Activated naive CD4-positive, alpha-beta T cell treated with anti-CD3 and anti-CD28 coated beads for 36 hours (primary cell): ENCODE measurements at regions not wholly inside any gene's neighbourhood (a gene's known extent, or its start where the extent isn't known, plus 50 kb on each side); places are given as distances from the start of the nearest gene placed in this dataset.

Experiments used
- CTCF ChIA-PET: fragments of 350-600 bp; sonication (Branson Sonifier 250); formaldehyde crosslinking; loops from one replicate; lab custom pipeline; 2021; ENCODE audit warnings: antibody characterized with exemption; lab: Charles Lee
- DNase-seq: peaks from one replicate; pipeline ENCODE4 v3.0.0-alpha.2; 2020
- H3K27ac Mint-ChIP-seq: one replicate; pipeline ENCODE4 v1.8.0; 2021; ENCODE audit warnings: mild to moderate bottlenecking, mixed read lengths
- H3K27me3 Mint-ChIP-seq: one replicate; pipeline ENCODE4 v1.8.0; 2021; ENCODE audit warnings: low read depth, mixed read lengths
- H3K36me3 Mint-ChIP-seq: one replicate; pipeline ENCODE4 v1.8.0; 2021; ENCODE audit warnings: low read depth, mixed read lengths
- H3K4me1 Mint-ChIP-seq: one replicate; pipeline ENCODE4 v1.8.0; 2021; ENCODE audit warnings: low read depth, mixed read lengths
- H3K4me3 Mint-ChIP-seq: one replicate; pipeline ENCODE4 v1.8.0; 2021; ENCODE audit warnings: mild to moderate bottlenecking, moderate library complexity, mixed read lengths
- H3K9me3 Mint-ChIP-seq: one replicate; pipeline ENCODE4 v1.8.0; 2021; ENCODE audit warnings: mixed read lengths
- intact Hi-C: fragments of 100-400 bp; cut with micrococcal nuclease; formaldehyde crosslinking; loops from one replicate; pipeline ENCODE4 v1.15.1; 2023

- intact Hi-C loops, result no loop called here
- Mint-ChIP-seq H3K36me3 (no peaks in the 10 kb centered on the region), H3K27me3 (no peaks in the 10 kb centered on the region), H3K9me3 (peaks cover 1% of the 10 kb centered on the region), H3K4me1 (no peaks in the 10 kb centered on the region), H3K4me3 (no peak overlapping the region), H3K27ac (no peak overlapping the region)
- CTCF ChIA-PET, result no interaction called here
- DNase-seq, result no peak
These were observed 679.5 kb upstream of the NRSN1 start for GRCh38 chr6:23446469-23446967.

DNA sequence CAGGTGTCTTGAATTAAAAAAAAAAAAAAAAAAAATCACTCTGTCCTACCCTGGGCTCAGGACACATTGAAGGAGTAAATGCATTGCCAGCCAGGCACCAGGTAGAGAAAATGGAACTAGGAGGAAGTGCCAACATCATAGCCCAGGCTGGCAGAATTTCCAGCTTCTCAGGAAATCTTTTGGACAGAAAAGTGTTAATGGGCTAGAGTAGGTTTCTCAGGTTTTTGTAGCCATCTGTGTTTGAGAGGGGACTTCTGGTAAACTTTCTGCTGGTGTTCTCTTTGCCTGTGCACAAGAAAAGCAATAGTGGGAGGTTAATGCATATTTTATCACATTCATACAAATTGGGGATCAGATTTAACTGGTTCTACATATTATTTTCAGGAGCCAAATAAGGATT lies 678.3 kb upstream of the NRSN1 start:
- H3K36me3 Mint-ChIP-seq, result no peaks in the 10 kb centered on the region
- CTCF ChIA-PET, result no interaction called here
- H3K4me3 Mint-ChIP-seq, result no peak overlapping the region

DNA sequence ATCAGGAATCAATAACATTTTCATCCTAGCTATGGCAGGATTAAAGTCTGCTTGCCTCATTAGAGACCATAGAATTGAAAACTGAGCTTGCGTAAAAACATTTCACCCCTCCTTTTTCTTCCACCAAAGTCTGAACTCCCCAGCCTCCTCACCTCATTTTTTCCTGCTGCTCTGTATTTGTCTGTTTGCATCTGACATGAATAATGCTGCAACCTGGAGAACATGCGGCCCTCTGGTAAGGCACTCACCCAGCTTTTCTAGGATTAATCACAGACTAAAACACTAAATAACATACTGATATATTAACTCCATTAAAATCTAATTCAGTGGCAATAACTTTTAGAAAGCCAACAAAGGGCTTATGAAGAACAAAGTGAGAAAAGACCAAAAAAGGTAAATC lies 677.7 kb upstream of the NRSN1 start:
- CTCF ChIA-PET, result no interaction called here
- intact Hi-C loops, result no loop called here
- Mint-ChIP-seq H3K9me3 (peaks cover 3% of the 10 kb centered on the region), H3K27me3 (no peaks in the 10 kb centered on the region), H3K4me1 (no peaks in the 10 kb centered on the region), H3K27ac (no peak overlapping the region), H3K4me3 (no peak overlapping the region), H3K36me3 (no peaks in the 10 kb centered on the region)
- no peak for DNase-seq

More for the DNA sequence above, 678.3 kb upstream of the NRSN1 start:
- Mint-ChIP-seq H3K27me3 (no peaks in the 10 kb centered on the region), H3K9me3 (peaks cover 1% of the 10 kb centered on the region), H3K4me1 (no peaks in the 10 kb centered on the region), H3K27ac (no peak overlapping the region)
- intact Hi-C loops, result no loop called here
- no peak for DNase-seq

- H3K27ac Mint-ChIP-seq, result no peak overlapping the region
- no peaks in the 10 kb centered on the region for H3K27me3 Mint-ChIP-seq
- CTCF ChIA-PET, result interaction anchor here (0.6 kb wide), 1 partner anchor 149 kb away, joined by 3 read pairs; no protein-coding TSS in a partner anchor
- H3K4me1 Mint-ChIP-seq, result no peaks in the 10 kb centered on the region
- peaks cover 5% of the 10 kb centered on the region for H3K9me3 Mint-ChIP-seq
- H3K4me3 Mint-ChIP-seq, result no peak overlapping the region
- DNase-seq, result no peak
- H3K36me3 Mint-ChIP-seq, result no peaks in the 10 kb centered on the region
- intact Hi-C loops, result no loop called here
These were observed 671.7 kb upstream of the NRSN1 start for GRCh38 chr6:23454080-23454976.

GRCh38 chr6:23455754-23456153 lies 670.3 kb upstream of the NRSN1 start:
- Mint-ChIP-seq H3K36me3 (no peaks in the 10 kb centered on the region), H3K4me1 (no peaks in the 10 kb centered on the region), H3K27ac (no peak overlapping the region), H3K9me3 (peaks cover 5% of the 10 kb centered on the region), H3K4me3 (no peak overlapping the region), H3K27me3 (no peaks in the 10 kb centered on the region)
- intact Hi-C loops, result no loop called here
- DNase-seq, result no peak
- CTCF ChIA-PET, result no interaction called here

- H3K4me3 Mint-ChIP-seq, result no peak overlapping the region
- H3K4me1 Mint-ChIP-seq, result no peaks in the 10 kb centered on the region
- intact Hi-C loops, result no loop called here
- H3K9me3 Mint-ChIP-seq, result peaks cover 7% of the 10 kb centered on the region
- no peak for DNase-seq
- no peaks in the 10 kb centered on the region for H3K27me3 Mint-ChIP-seq
- CTCF ChIA-PET, result no interaction called here
- no peaks in the 10 kb centered on the region for H3K36me3 Mint-ChIP-seq
- H3K27ac Mint-ChIP-seq, result no peak overlapping the region
These were observed 669.6 kb upstream of the NRSN1 start for GRCh38 chr6:23456396-23456795.

DNA sequence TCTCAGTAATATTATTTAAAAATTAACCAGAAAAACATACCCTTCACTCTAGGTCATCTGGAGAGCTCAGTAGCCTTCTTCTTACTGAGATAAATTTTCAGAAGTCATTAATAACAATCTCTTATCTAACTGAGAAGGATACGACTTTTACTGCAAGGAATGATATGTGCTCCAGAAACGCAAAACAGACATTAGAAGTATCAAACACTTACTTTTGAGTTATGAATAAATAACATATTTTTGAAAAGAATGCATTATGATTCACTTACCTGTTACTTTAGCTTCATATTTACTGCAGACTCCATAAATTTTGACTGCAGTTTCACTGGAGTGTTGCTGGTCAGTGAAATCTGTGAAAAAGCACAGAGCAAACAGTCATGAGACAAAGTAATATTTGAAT lies 668.7 kb upstream of the NRSN1 start:
- H3K9me3 Mint-ChIP-seq, result peaks cover 7% of the 10 kb centered on the region
- no peaks in the 10 kb centered on the region for H3K4me1 Mint-ChIP-seq
- intact Hi-C loops, result no loop called here
- H3K27me3 Mint-ChIP-seq, result no peaks in the 10 kb centered on the region
- CTCF ChIA-PET, result no interaction called here
- DNase-seq, result no peak
- no peak overlapping the region for H3K27ac Mint-ChIP-seq
- H3K4me3 Mint-ChIP-seq, result no peak overlapping the region
- no peaks in the 10 kb centered on the region for H3K36me3 Mint-ChIP-seq

- H3K27me3 Mint-ChIP-seq, result no peaks in the 10 kb centered on the region
- no peak overlapping the region for H3K27ac Mint-ChIP-seq
- CTCF ChIA-PET, result interaction anchor here (0.6 kb wide), 1 partner anchor 251 kb away, joined by 3 read pairs; no protein-coding TSS in a partner anchor
- peaks cover 6% of the 10 kb centered on the region for H3K9me3 Mint-ChIP-seq
- no peak for DNase-seq
- no peak overlapping the region for H3K4me3 Mint-ChIP-seq
- H3K36me3 Mint-ChIP-seq, result no peaks in the 10 kb centered on the region
- intact Hi-C loops, result no loop called here
- H3K4me1 Mint-ChIP-seq, result no peaks in the 10 kb centered on the region
These were observed 660.1 kb upstream of the NRSN1 start for GRCh38 chr6:23465912-23466311.

DNA sequence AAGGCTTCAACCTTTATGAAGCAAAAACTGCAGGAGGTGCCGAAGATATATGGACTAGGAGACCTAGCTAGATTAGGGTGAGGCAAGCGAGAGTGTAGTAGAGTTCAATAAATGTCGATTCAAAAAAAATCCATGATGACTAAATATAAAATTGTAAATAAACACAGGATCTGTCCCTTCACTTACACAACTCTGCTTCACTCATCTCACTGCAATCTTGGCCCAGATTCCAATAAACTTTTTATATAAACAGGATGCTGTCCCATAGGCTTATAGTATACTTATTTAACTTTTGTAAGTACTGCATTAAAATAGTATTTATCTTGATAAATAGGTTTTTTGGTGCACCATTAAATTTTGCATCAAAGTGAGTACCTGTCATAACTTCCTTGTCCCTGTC lies 648.4 kb upstream of the NRSN1 start:
- H3K4me3 Mint-ChIP-seq, result no peak overlapping the region
- peaks cover 2% of the 10 kb centered on the region for H3K9me3 Mint-ChIP-seq
- DNase-seq, result no peak
- intact Hi-C loops, result no loop called here
- no peaks in the 10 kb centered on the region for H3K36me3 Mint-ChIP-seq
- CTCF ChIA-PET, result no interaction called here
- H3K27me3 Mint-ChIP-seq, result no peaks in the 10 kb centered on the region
- no peaks in the 10 kb centered on the region for H3K4me1 Mint-ChIP-seq
- no peak overlapping the region for H3K27ac Mint-ChIP-seq

- Mint-ChIP-seq H3K27me3 (no peaks in the 10 kb centered on the region), H3K27ac (no peak overlapping the region), H3K4me1 (no peaks in the 10 kb centered on the region), H3K9me3 (peaks cover 2% of the 10 kb centered on the region), H3K36me3 (no peaks in the 10 kb centered on the region), H3K4me3 (no peak overlapping the region)
- CTCF ChIA-PET, result no interaction called here
- no peak for DNase-seq
- intact Hi-C loops, result no loop called here
These were observed 647.7 kb upstream of the NRSN1 start for GRCh38 chr6:23478312-23478711.

- Mint-ChIP-seq H3K27ac (no peak overlapping the region), H3K9me3 (no peaks in the 10 kb centered on the region), H3K4me1 (no peaks in the 10 kb centered on the region), H3K4me3 (no peak overlapping the region), H3K27me3 (no peaks in the 10 kb centered on the region), H3K36me3 (no peaks in the 10 kb centered on the region)
- CTCF ChIA-PET, result no interaction called here
- intact Hi-C loops, result no loop called here
- DNase-seq, result no peak
These were observed 642.1 kb upstream of the NRSN1 start for GRCh38 chr6:23483896-23484295.

DNA sequence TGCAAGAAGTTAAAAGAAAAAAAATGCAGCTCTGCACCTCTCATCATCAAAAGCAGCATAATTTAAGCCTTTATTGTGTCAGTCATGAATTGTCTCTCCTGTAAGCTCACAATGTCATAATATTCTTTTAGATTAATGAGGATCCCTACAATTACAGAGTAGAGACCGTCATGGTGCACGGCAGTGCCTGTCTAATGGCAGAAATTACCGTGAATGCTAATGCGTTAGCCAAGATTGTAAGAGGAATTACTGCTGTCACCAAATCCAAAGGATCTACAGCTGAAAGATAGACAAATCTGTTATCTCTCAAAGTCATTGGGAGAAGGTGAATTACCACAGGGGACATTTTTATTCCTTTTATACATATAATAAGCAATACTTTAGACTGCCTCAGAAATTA lies 631.6 kb upstream of the NRSN1 start:
- Mint-ChIP-seq H3K27ac (no peak overlapping the region), H3K4me1 (no peaks in the 10 kb centered on the region), H3K27me3 (peaks cover 3% of the 10 kb centered on the region), H3K36me3 (no peaks in the 10 kb centered on the region), H3K4me3 (no peak overlapping the region), H3K9me3 (peaks cover 10% of the 10 kb centered on the region)
- CTCF ChIA-PET, result no interaction called here
- DNase-seq, result no peak
- intact Hi-C loops, result no loop called here

DNA sequence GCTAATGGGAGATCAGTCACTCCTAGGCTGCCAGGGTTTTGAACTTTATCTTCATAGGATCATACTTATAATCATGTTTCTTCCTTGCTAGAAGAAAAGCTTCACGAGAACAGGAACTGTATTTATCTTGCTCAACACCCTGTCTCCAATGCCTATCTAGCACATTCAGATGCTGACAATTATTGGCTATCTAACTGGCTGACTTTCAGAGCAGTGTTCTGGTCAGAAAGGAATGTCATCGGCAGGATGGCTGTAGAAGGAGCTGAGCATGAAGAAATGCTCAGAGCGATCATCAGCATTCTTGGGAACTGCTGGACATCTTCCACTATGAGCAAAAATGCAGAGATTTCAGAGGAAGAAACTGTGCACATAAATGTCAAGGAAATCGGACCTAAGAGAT lies 628.0 kb upstream of the NRSN1 start:
- Mint-ChIP-seq H3K4me3 (no peak overlapping the region), H3K27me3 (peaks cover 3% of the 10 kb centered on the region), H3K9me3 (peaks cover 4% of the 10 kb centered on the region), H3K4me1 (no peaks in the 10 kb centered on the region), H3K27ac (no peak overlapping the region), H3K36me3 (no peaks in the 10 kb centered on the region)
- no peak for DNase-seq
- intact Hi-C loops, result no loop called here
- CTCF ChIA-PET, result no interaction called here
